Non-pigmented ciliary epithelial cell (primary cell): ENCODE measurements at regions not wholly inside any gene's neighbourhood (a gene's known extent, or its start where the extent isn't known, plus 50 kb on each side); places are given as distances from the start of the nearest gene placed in this dataset.

Experiments
- DNase-seq: peaks from one replicate; pipeline ENCODE4 v3.0.0-alpha.2; 2010; ENCODE audit warnings: low read depth

DNA sequence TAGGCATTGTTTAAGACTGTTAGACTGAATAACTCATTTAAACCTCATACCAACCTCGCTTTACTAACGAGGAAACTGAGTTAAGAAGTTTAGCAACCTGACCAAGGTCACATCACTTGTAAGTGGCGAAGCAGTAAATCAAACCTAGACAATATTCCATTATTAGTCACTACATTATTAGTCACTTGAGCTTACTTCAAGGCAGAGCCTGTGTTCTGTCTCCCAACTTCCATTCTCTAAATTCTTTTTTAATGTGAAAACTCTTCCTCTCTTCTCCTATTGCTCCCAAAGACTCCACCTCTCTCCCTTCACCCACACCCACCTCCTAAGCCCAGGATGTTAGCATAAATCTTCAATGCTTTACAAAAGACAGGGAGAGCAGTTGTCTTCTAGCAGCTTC is 156.5 kb downstream of the ARL6IP6 start:
- no peak for DNase-seq

GRCh38 chr2:152870239-152870638 is 151.8 kb downstream of the ARL6IP6 start:
- no peak for DNase-seq

DNA sequence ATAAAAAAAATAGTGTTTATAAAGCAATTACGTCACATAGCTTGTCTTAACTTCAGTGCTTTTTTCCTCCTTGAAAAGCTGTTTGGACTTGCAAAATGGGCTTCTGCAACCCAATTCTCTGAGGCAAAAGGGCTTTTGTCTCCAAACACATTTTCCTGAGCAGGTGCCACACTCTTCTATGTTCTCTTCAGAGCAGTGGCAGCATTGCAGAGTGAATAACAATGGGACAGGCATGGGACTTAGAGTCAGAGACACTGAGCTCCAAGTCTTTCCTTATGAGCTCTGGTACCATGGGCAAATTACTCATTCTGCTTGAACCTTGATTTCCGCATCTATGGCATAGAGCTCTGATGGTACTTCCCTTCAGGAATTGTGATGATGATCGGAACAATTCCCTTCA is 149.0 kb downstream of the ARL6IP6 start:
- DNase-seq = no peak

DNA sequence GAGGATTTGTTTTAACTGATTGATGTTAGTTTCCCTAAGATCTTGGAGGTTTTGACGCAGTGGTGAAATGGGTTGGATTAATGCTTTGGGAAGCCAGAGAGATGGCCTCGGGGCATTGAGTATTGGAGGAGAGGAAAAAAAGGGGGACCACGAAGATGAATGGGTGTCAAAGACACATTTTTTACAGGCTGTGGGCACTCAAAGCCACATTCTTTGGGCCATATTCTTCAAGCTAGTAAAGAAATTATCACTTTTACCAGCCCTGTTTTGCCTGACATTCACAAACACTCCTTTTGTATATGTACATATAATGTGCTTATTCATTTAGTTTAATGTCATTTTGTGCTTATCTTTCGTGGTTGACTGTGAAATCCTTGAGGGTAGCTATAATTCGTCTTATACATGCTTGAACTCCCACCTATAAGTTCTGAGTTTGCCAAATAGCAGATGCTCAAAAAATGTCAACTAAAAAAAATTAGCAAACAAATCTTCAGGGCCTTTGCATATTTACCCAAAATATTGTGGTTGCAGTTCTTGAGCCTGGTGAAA is 146.3 kb downstream of the ARL6IP6 start:
- no peak for DNase-seq

DNA sequence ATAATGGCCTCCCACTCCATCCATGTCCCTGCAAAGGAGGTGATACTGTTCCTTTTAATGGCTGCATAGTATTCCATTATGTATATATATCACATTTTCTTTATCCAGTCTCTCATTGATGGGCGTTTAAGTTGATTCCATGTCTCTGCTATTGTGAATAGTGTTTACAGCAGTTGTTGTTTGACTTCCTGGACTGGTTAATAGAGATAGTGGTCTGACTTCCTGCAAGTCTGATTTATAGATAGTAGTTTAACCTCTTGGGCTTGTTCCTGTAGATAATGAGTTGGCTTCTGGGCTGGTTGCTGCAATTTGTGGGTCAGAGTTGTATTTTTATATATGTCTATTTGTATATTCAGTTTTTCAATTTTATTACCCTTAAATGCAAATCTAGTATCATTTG is 145.4 kb downstream of the ARL6IP6 start:
- DNase-seq = no peak

DNA sequence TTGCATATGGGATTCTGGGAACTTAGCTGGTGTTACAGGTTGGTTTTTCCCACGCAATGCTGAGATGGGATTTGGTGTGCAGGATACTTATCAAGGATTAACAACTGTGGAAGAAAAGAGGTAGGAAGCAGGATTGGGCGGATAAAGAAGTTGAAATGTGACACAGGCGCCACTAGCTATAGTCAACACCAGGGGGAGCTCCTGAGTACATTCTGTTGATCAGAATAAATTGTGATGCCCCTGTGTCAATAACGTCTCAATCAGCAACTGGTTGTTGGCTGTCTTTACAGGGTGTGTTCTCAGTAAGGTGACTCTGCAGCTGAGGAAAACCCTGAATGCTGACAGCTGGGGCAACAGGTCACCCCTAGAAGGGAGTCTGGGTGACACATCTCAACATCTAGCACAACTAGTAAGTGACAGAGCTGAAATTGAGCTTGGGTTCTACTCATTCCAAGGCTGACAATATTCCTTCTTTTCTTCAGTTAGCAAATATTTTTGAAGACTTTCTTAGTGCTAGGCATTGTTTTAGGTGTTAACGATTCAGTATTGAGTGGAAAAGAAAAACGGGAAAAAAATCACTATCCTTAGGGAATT is 143.0 kb downstream of the ARL6IP6 start:
- DNase-seq = no peak

- no peak for DNase-seq
These were observed 140.3 kb downstream of the ARL6IP6 start for GRCh38 chr2:152858594-152859265.

DNA sequence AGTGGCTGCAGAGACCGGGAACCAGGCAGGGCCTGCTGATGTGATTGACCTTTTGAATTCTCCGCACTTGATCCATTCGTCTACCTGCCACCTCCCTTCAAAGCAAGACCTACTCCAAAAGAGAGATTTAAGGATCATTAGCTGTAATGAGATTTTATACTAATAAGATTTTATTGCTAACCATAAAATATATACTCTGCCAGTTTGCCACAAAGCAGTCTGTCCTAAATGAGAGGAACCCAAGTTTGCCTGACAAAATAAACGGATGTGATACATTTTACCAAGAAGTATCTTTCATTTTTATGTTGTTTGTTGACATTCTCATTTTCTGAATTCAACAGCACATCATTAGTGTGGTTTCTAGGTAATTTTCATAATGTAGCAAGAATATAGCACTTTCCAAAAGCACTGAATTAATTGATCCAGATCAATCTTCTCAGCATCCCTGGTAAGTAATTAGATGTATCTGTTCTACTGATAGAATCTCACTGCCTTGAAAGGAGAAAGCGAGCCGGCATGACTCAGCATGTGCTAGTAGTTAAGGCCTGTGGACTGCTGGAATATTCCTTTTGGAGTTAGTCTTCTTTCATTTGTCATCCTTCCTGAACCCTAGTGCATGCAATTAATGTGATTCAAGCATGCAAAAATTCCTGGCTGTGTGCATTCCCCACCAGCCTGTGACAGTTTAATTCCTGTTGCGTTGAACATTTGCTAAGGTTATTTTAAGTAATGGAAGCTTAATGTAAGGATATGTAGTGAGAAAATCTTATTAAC is 128.5 kb downstream of the ARL6IP6 start:
- peak; percentile 11 for DNase-seq

DNA sequence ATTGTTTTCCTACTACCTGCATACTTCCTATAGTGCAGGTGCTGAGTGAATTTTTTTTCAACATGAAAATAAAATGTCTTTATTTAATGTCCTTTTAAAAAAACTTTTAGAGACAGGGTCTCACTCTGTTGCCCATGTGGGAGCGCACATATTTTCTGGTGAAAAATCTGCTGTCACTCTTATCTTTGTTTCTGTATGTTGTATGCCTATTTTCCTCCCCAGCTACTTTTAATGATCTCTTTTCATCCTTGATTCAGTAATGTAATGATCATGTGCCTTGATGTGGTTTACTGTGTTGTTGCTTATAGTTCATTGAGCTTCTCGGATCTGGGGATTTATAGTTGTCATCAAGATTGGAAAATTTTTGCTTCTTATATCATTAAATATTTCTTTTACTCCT is 117.3 kb downstream of the ARL6IP6 start:
- DNase-seq = no peak

GRCh38 chr2:152827944-152828343 is 109.5 kb downstream of the ARL6IP6 start:
- DNase-seq = no peak

DNA sequence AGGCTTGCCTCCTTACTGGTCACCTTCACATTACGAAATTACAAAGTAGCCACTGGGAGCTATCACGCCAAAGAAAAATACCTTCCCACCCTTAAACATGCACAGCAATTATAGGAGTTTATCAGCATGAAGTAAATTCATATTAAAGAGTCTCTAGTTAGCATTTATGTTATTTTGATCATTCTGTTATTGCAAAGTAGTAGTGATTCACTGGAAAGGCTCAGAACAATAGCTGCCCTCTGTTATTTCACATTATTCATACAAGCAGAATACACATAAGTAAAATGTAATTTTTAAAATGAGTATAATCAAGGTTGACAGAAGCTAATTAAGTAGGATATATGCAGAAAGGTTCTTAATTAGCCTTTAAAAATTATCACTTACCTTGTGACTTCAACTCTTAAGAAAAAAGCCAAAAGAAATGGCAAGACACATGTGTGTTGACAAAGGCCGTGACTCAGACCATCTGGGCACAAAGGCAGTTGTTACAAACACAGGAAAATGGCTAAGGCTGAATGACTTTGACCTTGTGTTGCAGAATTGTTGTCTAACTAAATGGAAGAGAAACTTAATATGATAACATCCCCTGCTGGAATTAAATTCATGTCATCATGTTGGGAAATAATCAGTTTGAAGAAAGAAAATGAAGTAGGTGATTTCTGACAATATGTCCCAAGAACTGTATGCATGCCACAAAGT is 108.3 kb downstream of the ARL6IP6 start:
- no peak for DNase-seq

- DNase-seq = no peak
These were observed 107.4 kb downstream of the ARL6IP6 start for GRCh38 chr2:152825834-152826233.

GRCh38 chr2:152823905-152824304 is 105.5 kb downstream of the ARL6IP6 start:
- DNase-seq = no peak

- no peak for DNase-seq
These were observed 104.3 kb downstream of the ARL6IP6 start for GRCh38 chr2:152822676-152823075.

GRCh38 chr2:152820048-152820447 is 101.6 kb downstream of the ARL6IP6 start:
- no peak for DNase-seq

- DNase-seq = no peak
These were observed 97.3 kb downstream of the ARL6IP6 start for GRCh38 chr2:152815634-152816257.

- DNase-seq = no peak
These were observed 96.1 kb downstream of the ARL6IP6 start for GRCh38 chr2:152814475-152815030.

DNA sequence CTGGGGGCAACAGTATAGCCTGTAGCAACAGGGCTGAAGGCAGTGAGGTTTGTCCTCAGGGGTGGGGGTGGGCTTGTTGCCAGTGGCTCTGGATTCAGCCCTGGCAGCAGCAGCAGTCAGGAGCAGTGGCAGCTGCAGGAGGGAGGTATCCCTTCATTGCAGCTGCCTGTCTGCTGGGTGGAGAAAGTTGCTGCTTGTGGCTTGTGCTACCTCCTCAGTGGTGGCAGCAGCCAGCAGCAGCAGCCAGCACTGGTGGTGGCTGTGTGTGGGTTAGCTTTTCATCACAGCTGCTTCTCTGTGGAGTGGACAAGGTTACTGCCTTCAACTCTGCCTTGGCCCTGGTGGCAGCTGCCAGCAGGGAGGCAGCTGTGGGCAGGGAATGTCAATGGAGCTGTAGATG is 94.9 kb downstream of the ARL6IP6 start:
- no peak for DNase-seq
